Left ventricle myocardium superior (tissue), 1 donor: ENCODE measurements at regions not wholly inside any gene's neighbourhood (a gene's known extent, or its start where the extent isn't known, plus 50 kb on each side); places are given as distances from the start of the nearest gene placed in this dataset.
"Not testable (repeated sequence)": the region's sequence is repeated elsewhere in the genome, so short reads cannot be mapped to it uniquely, and the experiment has no call there.

Experiments
- ATAC-seq: fragments of 200-7000 bp; cut with Tn5 transposase; one replicate; pipeline ENCODE4 v1.9.1; 2020; ENCODE audit warnings: mild to moderate bottlenecking, moderate library complexity
- DNase-seq: peaks from one replicate; pipeline ENCODE4 v3.0.0-alpha.2; 2020
- intact Hi-C: fragments of 100-400 bp; cut with micrococcal nuclease; formaldehyde crosslinking; loops from one replicate; pipeline ENCODE4 v1.11.0; 2022
- donor health status: DM: no; HTN: yes; CAD: no; lungs with severe emphysema.

GRCh38 chr3:197376735-197377555 is 78.5 kb upstream of the DLG1 start:
- no peak for DNase-seq
- intact Hi-C loops = no loop called here
- no peak for ATAC-seq

DNA sequence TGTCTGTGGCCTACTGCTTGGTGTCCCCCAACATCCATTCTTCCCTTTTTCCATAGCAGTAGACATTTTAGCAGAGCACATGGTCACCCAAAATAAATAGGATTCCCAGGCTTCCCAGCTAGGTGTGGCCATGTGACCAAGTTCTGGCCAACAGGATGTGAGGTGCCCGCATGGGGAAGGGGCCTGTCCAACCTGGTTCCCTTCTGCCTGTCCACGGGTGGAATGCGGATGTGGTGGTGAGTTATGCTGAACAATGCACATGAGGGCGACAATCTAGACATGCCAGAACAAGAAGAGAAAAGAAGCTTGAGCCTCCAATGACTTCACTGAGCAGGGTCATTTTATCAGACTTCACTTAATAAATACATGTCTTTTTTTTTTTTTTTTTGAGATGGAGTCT is 77.6 kb upstream of the DLG1 start:
- DNase-seq (no peak), ATAC-seq (no peak)
- intact Hi-C loops = no loop called here

DNA sequence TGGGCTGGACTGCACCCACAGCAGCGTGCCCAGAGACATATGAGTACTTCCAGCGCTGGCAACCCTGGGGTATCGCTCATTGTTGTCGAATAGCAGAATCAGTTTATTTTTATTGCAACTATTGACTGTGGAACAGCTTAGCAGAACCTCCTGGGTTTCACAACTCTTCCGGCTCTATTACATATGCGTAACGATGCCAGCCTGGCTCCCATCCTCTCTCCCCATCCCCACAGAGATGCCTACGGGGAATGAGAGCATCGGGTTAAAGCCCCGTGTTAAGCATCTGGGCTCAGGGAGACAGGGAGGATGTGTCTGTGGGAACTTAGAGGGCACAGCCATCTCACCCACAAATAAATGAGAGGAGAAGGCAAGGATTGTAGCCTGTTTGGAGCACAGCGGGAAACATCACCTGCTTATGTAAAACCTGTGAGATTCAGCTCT is 76.6 kb upstream of the DLG1 start:
- intact Hi-C loops = no loop called here
- ATAC-seq = no peak

GRCh38 chr3:197373096-197373495 is 74.7 kb upstream of the DLG1 start:
- intact Hi-C loops = no loop called here
- DNase-seq (no peak), ATAC-seq (no peak)

More for the DNA sequence above, 76.6 kb upstream of the DLG1 start:
- no peak for DNase-seq

GRCh38 chr3:197372047-197372661 is 73.7 kb upstream of the DLG1 start:
- intact Hi-C loops = no loop called here
- DNase-seq = no peak
- peak; percentile 38 for ATAC-seq

DNA sequence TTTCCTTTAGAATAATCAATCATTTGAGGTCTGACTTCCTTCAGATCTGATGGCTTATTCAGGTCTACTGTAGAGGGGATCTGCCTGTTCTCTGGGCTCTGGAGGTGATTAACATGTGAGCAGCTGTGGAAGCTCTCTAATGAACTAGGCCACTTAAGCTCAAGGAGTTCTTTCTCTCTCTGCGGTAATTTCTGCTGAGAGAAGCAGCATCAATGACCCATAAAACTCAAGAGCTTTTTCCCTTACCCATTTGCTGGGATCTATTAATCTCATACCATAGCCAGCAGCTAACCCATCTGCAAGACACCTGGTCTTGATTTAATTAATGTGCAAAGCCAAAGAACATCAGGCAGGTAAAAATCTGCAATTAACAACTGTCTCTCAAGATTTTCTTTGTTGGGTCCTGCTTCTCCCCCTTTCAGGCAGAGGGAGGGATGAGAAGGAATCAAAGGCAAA is 73.2 kb upstream of the DLG1 start:
- DNase-seq = no peak
- intact Hi-C loops = no loop called here
- no peak for ATAC-seq

DNA sequence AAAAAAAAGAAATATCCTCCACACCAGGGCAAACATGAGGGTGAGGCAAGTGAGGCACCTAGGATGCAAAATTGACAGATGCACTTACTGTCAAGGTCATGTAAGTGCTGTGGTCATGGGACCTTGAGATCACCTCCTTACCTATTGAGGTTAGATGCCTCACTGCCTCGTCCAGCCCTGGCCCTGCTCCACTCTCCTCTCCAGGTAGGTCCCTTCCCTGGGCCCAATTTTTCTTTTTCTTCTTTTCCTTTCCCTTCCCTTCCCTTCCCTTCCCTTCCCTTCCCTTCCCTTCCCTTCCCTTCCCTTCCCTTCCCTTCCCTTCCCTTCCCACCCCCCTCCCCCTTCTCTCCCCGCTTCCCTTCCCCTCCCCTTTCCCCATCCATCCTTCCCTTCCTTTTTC is 71.1 kb upstream of the DLG1 start:
- intact Hi-C loops = no loop called here
- ATAC-seq (no peak), DNase-seq (no peak)

DNA sequence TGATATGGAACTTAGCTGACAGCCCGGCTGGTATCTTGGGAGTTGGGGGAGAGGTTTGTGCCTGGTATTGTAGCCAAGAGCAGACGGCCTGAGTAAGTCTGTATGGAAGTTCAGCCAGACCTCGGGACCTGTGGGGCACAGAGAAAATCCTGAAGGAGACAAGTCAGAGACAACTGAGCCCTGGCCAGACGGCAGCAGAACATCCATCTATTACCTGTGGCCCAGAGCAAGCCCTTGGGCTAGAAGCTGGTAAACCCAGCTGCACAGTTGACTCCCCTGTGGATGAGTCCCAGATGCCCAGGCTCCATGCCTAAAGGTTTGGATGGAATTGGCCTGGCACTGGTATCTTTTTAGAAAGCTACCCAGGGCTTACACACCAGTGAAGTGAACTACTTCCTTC is 70.4 kb upstream of the DLG1 start:
- intact Hi-C loops = no loop called here
- DNase-seq (no peak), ATAC-seq (no peak)

DNA sequence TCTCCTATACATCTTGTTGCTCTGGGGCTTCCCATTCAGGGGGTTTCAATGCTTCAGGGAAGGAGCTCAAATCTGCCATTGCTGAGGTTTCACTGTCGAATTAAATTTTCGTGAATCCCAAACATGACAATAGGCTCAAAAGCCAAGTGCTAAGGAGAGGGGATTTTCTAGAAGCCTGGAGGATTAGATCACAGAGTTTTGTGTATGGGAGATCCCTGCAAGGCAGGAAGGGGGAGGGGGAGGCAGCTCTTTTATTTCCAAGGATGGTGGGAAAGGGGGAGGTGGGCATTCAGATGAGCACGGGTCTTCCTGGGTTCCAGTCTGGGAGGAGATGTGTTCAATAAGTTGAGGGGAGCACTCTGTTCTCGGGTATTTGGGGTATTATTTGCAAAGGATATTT is 69.9 kb upstream of the DLG1 start:
- ATAC-seq = no peak
- no peak for DNase-seq

DNA sequence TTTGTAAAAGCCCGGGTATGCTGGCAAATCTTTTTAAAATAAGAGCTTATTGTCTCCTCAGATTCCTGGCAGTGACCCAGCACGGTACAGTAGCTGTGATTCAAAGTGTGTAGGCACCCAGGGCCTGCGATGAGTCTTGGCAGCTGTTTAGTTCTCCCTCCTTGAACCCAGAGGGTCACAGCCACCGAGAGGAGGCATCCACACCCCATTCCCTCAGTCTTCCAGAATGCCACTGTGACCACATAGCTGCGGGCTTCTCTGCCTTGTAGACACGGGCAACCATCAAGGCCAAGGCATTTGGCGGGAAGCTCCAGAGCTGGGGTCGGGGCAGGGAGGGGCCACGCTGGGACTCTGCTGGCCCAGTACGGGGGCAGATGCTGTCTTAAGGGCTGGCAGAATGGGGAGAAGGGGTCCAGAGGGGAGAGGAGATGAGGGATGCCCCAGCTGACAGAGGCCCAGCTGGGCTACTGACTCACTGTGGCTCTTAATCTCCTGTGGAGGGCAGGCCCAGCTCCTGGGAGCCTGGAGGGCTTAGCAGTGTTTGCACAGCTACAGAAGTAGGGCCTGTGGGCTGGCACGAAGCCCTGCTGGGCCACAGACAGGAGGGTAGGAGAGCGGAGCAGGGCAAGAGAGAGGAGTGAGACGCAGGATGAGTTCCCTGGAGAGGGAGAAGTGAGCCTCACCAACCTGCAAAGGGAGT is 68.8 kb upstream of the DLG1 start:
- no peak for DNase-seq
- intact Hi-C loops = no loop called here

More for the DNA sequence above, 69.9 kb upstream of the DLG1 start:
- intact Hi-C loops = no loop called here

DNA sequence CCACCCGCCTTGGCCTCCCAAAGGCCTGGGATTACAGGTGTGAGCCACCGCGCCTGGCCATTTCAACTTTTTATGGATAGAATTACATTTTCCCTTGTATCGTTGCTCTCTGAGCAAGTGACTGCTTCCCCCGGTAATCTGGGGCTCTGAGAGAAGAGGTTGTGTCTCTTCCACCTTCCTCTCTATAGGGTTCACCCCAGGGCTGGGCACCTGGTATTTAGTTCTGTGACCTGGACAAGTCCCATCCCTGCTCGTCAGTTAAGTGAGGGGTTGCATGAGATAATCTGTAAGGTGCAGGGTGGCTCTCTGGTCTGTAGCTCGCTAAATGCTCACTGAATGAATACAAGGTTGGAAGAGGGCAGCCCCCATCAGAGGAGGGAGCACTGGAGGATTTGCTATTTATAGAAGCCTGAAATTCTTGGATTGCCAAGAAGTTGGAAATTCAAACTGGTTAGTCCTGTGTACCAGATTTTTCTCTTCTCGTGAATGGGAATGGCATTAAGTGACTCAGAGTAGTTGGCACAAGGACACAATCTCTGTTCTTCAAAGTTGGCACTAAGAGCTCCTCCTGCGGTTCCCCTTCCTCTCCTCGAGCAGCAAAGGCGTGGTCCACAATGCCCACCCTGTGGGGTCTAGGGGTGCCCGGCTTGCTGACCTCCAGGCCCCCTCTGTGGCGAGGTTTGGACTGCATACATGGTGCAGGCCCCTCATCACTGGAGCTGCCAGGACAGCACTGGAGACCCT is 68.1 kb upstream of the DLG1 start:
- intact Hi-C loops = no loop called here
- no peak for DNase-seq
- ATAC-seq = no peak

More for the DNA sequence above, 68.8 kb upstream of the DLG1 start:
- ATAC-seq = no peak

- no peak for ATAC-seq
- intact Hi-C loops = no loop called here
- DNase-seq = no peak
Measured at GRCh38 chr3:197365586-197365985, 67.2 kb upstream of the DLG1 start.

GRCh38 chr3:197364410-197365071 is 66.1 kb upstream of the DLG1 start:
- peak; percentile 55 for DNase-seq
- peak; percentile 71 for ATAC-seq

DNA sequence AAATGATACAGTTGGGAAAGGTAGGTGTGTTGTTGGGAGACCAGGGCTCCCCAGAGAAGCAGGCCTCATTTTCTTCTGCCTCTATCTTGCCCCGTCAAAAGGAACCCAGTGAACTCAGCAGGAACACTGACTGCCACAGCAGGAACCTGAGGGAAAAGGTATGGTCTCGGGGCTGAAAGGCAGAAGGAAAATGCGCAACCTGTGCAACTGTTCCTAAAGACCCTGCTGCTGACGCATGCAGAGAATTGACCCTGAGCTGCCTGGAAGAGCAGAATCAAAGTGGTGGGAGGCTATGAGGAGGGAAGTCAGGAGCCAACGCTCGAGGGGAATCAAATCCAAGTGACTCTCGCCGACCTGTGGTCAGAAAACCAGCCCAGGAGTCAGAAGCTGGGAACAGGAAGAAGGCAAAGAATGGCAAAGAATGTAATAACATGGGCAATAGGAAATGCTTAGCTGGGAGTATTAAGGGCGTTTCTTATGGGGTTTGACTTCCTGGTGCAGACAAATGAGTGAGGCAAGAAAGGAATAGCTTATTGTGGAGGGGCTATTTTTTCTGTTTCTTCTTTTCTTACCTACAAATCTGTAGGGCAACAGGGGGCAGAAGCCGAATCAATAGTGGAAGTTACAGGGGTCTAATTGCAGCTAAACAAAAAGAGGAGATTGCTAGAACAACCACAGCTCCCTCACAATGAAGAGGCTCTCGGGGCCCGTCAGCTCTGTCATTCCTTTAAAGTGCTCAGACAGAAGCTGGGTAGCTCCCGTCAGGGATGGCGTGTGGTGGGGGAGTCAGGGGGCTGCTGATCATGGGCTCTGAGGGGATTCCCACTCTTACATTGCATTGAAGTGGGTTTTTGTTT is 65.4 kb upstream of the DLG1 start:
- DNase-seq = no peak

More at GRCh38 chr3:197364410-197365071, 66.1 kb upstream of the DLG1 start:
- intact Hi-C loops = no loop called here

DNA sequence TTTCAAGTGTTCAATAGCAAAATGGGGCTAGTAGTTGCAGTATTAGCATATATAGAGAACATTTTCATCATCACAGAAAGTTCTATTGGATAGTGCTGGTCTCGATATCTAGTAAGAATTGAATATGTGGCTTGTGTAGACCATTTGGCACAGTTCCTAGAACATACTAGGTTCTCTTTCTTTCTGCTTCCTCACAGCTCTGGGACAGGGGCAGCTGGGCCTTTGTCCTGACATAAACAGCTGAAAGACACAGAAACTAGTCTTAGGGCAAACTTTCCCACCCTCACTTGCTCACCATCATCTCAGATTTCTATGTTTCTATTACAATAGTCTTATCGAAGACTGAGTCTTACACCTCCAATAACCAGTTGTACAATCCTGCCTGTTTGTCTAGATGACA is 63.7 kb upstream of the DLG1 start:
- intact Hi-C loops = no loop called here
- no peak for ATAC-seq
- DNase-seq = no peak

More for the DNA sequence above, 65.4 kb upstream of the DLG1 start:
- no peak for ATAC-seq
- intact Hi-C loops = no loop called here

DNA sequence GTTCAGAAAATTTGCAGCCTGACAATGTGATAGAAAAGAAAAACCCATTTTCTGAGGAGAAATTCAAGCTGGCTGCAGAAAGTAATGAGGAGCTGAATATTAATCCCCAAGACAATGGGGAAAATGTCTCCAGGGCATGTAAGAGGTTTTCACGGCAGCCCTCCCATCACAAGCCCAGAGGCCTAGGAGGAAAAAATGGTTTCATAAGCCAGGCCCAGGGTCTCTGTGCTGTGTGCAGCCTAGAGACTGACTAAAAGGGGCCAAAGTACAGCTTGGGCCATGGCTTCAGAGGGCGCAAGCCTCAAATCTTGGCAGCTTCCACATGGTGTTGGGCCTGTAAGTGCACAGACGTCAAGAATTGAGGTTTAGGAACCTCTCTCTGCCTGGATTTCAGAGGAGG is 61.7 kb upstream of the DLG1 start:
- DNase-seq, intact Hi-C loops, ATAC-seq: not testable (repeated sequence)

GRCh38 chr3:197359476-197359875 is 61.1 kb upstream of the DLG1 start:
- intact Hi-C loops, ATAC-seq, DNase-seq: not testable (repeated sequence)

DNA sequence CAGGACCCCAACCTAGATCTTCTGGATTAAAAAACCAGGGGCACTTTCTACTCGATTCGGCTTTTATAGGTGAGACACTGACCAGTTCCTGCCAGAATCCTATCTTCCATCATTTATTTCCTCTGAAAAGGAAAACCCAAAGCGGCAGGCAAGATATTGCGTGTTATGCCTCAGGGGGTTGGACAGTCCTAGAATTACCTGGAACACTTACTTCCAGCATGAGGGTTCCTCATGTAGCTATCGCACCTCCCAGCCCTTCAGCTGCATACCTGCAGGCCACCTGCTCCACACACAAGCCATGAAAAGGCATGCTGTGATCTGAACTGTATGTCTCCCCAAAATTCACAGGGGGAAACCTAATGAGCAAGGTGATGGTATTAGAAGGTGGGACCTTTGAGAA is 58.3 kb upstream of the DLG1 start:
- ATAC-seq (no peak), DNase-seq (no peak)
- intact Hi-C loops = no loop called here
